HG03442 (cell line): ENCODE measurements at regions not wholly inside any gene's neighbourhood (a gene's known extent, or its start where the extent isn't known, plus 50 kb on each side); places are given as distances from the start of the nearest gene placed in this dataset.

Source experiments
- ATAC-seq: cut with Tn5 transposase; IDR thresholded peaks from one replicate; pipeline ENCODE4 v1.9.1; 2021; ENCODE audit warnings: mild to moderate bottlenecking, moderate library complexity; ENCODE audit not compliant: unreplicated experiment

- no peak for ATAC-seq
These were observed 1047.6 kb upstream of the ADGRL4 start for GRCh38 chr1:80054129-80054528.

DNA sequence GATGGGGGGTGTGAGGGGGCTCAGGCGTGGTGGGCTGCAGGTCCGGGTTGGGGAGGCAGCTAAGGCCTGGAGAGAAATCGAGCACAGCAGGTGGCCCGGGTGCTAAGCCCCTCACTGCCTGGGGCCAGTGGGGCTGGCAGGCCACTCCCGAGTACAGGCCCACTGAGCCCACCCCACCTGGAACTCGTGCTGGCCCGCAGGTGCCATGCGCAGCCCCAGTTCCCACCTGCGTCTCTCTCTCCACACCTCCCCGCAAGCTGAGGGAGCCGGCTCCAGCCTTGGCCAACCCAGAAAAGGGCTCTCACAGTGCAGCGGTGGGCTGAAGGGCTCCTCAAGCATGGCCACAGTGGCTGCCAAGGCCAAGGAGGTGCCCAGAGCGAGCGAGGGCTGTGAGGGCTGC is 1047.1 kb upstream of the ADGRL4 start:
- no peak for ATAC-seq

DNA sequence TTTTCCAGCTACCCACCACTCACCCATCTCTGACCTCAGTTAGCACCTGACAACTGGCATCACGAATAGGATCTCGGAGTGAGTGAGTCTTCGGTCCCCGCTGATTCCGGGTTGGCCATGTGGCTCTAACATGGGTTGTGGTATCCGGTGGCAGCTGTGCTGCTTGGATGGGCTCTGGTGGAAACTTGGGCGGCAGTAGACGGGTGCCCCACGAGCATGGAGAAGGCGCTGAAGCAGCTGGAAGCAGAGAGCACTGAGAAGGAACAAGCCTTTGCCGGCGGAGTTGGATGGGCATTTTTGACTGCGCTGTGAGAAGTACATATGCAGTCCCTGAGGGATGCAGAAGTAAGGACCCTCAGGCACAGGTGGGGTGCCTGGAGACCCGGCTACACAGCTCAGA is 1044.0 kb upstream of the ADGRL4 start:
- no peak for ATAC-seq

DNA sequence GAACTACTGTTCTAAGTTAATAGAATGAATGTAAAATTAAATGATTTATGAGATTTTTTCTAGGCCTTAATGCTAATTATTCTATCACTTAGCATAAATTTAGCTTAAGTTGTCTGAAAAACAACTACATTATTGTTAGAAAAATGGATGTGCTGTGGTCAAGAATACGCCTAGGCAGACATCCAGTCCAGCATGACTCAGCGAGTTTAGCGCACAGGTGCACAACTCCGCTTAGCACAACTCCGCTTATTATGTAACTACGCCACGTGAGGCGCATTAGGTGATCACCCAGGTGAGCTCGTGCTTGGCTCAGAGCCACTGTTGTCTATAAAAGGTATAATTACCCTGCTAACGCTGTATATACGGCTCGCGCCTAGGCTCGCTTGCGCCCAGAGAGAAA is 1043.6 kb upstream of the ADGRL4 start:
- no peak for ATAC-seq

- ATAC-seq = no peak
These were observed 1042.2 kb upstream of the ADGRL4 start for GRCh38 chr1:80048716-80049115.

- ATAC-seq = no peak
These were observed 1041.3 kb upstream of the ADGRL4 start for GRCh38 chr1:80047791-80048190.

GRCh38 chr1:80044662-80045061 is 1038.1 kb upstream of the ADGRL4 start:
- no peak for ATAC-seq

GRCh38 chr1:80036690-80037432 is 1030.3 kb upstream of the ADGRL4 start:
- ATAC-seq = no peak

DNA sequence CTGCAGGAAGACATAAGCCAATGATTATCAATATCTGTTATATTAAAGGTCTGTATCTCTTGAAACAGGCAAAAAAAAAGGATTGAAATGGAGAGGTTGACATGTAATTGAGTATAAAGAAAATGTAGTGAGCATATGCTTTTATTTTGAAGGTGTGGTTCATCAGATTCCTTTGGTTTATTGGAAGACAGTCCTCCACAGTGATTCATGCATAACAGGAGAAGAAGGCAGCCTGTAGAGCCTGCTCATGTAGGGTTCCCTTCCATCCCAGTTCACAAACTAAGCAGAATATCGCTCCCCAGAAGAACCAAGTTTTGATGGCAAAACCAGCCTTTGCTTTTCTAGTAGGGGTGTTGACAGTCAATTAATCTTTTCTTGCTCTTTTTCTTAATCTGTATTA is 1016.8 kb upstream of the ADGRL4 start:
- ATAC-seq = no peak

- ATAC-seq = no peak
These were observed 1015.4 kb upstream of the ADGRL4 start for GRCh38 chr1:80021891-80022290.

DNA sequence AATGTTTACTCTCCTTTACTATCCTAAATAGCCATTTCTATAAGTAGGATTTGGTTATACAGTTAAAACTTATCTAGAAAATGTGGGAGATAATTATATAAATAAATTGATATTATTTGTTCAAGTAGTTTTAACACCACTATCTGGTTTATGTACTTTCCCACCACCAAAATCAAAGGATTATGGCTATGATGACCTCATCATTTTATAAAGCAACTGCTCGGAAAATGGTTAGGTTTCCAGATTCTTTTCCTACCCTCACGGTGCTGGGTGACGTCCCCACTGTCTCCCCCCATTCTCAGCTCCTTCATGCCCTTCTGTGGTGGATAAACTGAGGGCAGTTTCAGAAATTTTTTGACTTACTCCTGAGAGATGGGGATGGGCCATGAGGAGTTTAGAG is 1011.8 kb upstream of the ADGRL4 start:
- ATAC-seq = no peak

GRCh38 chr1:80008934-80009333 is 1002.4 kb upstream of the ADGRL4 start:
- no peak for ATAC-seq

GRCh38 chr1:80003250-80003649 is 996.7 kb upstream of the ADGRL4 start:
- ATAC-seq = no peak

DNA sequence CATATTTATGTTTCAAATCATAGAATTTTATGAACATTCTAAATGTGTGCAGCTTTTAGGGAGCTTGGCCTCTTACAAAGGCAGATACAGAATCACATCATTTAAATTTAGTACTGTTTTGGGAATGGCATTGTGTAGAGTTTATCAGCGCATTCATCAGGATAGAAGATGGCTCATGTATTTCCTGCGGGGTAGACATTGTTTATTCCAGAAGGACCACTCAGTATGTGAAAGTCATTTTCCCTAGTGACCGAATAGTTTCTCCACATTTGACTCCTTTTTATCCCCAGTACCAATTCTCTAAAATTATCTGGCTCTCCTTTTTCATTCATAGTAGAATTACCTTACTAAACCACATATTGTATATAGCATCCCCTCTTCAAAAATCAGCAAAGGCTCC is 981.9 kb upstream of the ADGRL4 start:
- ATAC-seq = no peak

DNA sequence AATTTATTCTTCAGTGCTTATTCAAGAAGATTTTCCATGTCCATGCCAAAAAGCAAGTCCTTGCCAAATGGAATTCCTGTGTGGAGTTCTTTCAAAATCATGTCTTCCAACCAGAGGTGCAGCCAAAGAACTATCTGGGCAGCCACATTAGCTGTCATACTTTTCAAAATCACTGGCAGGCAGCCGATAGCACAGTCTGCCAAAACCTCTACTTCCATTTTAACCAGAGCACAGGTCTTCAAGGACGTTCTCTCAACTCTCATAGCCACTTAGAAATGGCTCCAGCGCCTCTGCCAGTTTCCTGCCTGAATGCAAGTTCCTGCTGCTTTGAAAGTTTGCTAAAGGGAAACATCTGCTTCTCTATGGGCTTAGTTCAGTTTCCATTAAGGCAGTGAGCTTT is 975.7 kb upstream of the ADGRL4 start:
- ATAC-seq = no peak

DNA sequence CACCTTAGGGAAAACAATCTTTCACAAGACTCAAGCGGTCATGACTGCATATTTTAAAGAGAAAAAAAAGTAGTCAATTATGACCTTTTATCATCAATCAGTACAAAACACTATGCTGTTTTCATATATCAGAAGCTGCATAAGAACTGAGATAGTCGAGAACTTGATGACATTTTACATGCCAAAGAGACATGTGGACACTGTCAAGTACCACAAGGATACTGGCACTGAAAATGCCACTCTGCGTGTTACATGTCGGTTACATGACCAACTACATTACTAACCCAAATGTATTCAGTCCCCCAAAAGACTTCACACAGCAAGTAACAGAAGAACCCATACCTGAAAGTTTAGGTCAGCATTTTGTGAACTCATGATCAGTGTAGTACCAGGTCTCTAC is 975.0 kb upstream of the ADGRL4 start:
- no peak for ATAC-seq

DNA sequence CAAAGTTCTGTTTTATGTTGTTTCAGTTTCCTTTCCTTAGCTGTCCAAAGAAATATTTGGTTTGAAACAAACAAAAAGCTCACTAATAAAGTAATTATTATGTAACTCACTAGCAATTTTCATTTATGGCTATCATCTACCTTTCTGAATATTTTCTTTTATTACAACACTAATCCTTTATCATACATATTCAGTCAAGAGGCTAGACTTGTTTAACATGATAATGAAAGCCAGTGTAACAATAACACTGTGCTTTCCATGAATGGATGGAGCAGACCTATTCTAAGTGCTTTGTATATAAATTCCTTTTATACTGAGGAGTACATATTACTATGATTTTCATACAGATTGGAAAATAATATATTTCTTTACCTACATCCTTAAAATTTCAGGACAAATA is 972.8 kb upstream of the ADGRL4 start:
- no peak for ATAC-seq

GRCh38 chr1:79976287-79976686 is 969.8 kb upstream of the ADGRL4 start:
- no peak for ATAC-seq

- no peak for ATAC-seq
These were observed 968.1 kb upstream of the ADGRL4 start for GRCh38 chr1:79974659-79975058.

DNA sequence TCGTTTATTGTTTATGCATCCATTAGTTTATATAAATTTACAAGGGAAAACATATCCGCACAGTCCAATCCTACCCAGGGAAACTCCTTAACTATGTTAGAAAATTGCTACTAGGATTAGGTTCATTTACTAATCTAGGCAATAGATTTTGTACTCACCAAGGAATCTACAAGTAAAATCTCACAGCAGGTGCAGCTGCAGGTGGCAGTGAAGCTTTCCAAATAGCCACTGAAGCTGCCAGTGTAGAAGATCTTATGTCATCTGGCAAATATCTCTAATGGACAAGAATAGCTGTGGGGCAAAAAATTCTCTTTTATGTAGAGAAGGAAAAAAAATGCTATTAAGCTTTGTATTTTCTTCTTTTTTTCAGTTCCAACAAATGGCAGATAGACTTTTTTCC is 963.4 kb upstream of the ADGRL4 start:
- ATAC-seq = no peak

- no peak for ATAC-seq
These were observed 959.9 kb upstream of the ADGRL4 start for GRCh38 chr1:79966438-79966837.

DNA sequence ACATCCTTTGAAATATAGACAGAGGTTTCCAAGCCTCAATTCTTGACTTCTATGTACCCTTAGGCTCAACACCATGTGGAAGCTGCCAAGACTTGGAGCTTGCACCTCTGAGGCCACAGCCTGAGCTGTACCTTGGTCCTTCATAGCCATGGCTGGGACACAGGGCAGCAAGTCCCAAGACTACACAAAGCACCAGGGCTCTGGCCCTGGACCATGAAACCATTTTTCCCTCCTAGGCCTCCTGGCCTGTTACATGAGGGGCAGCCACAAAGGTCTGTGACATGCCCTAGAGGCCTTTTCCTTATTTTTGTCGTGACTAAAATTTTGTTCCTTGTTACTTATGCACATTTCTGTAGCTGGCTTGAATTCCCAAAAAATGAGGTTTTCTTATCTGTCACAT is 953.1 kb upstream of the ADGRL4 start:
- no peak for ATAC-seq

- no peak for ATAC-seq
These were observed 949.4 kb upstream of the ADGRL4 start for GRCh38 chr1:79955966-79956365.
